DOHH2 (cell line): ENCODE measurements at regions not wholly inside any gene's neighbourhood (a gene's known extent, or its start where the extent isn't known, plus 50 kb on each side); places are given as distances from the start of the nearest gene placed in this dataset.

ENCODE experiments used
- CTCF ChIP-seq: fragments of 200-600 bp; sonication (generic); IDR thresholded peaks from one replicate; pipeline ENCODE4 v1.5.1; 2014; ENCODE audit warnings: antibody characterized with exemption, mild to moderate bottlenecking, low read depth, low read length; ENCODE audit not compliant: poor library complexity, severe bottlenecking
- EZH2phosphoT487 ChIP-seq: fragments of 200-600 bp; sonication (generic); IDR thresholded peaks from 2 replicates; pipeline ENCODE4 v1.6.1; 2017; ENCODE audit warnings: borderline replicate concordance, mild to moderate bottlenecking, antibody characterized with exemption, low read length, moderate library complexity, mixed read lengths

GRCh38 chr4:79599691-79600090, 191.7 kb upstream of the GK2 start:
- TF ChIP-seq CTCF (no peak), EZH2phosphoT487 (no peak)
